ENCODE measurements at regions not wholly inside any gene's neighbourhood (a gene's known extent, or its start where the extent isn't known, plus 50 kb on each side); places are given as distances from the start of the nearest gene placed in this dataset.

DNA sequence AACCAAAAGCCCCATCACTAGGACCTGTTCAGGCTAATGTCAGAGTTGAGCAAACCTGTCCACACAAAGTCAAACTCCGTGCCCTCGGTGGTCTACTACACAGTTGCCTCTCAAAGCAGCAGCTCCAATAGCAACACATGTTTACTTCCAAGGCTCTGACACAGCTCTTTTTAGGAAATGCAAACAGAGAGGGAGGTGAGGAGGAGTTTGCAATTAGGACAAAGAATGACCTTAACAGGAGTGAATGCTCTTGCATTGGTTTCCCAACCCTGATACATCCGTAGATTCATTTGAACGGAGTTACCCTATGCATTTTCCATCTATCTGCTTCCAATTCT lies 64.8 kb upstream of the GOLGA8B start:
- H3K36me3 ChIP-seq (ENCODE audit: control insufficient read depth, insufficient read depth, low read length), result no peaks in the 10 kb centered on the region
- no TSS peak for BruUV-seq (replicated peaks)
- WGBS (ENCODE audit: insufficient coverage, low coverage, missing lambda C conversion rate), result 5% methylated on average over 4 of the region's 4 CpGs
- intact Hi-C loops (cut with micrococcal nuclease), result no loop called here
- in situ Hi-C loops (cut with MboI), result no loop called here
- H3K4me1 ChIP-seq (replicated peaks in 1 of 2; ENCODE audit: control insufficient read depth in 2 of 2, insufficient read depth in 2 of 2, low read length in 2 of 2), result peaks cover 2 to 64% of the 10 kb centered on the region in 2 experiments; a peak in 4 of 5 replicates
- H3K27me3 ChIP-seq (ENCODE audit: control insufficient read depth in 2 of 2, insufficient read depth in 2 of 2, low read length in 2 of 2), result no peaks in the 10 kb centered on the region
- H3K4me2 ChIP-seq (ENCODE audit: insufficient read depth, low read length), result peak overlapping the region; percentile 80
- peak in 1 of 4 experiments; percentile 70 for DNase-seq (ENCODE audit: extremely low read depth in 1 of 4, low spot score in 3 of 4)
- peak; percentile 82 for FAIRE-seq
- peak overlapping the region; percentile 34 for H3K27ac ChIP-seq (ENCODE audit: extremely low read depth, low read depth, low read length)
- peak; percentile 56 for ATAC-seq
- H2AFZ ChIP-seq (ENCODE audit: low read depth, low read length), result peak overlapping the region; percentile 77
- CTCF ChIA-PET (ENCODE audit: low intra/inter-chr PET ratio), result no interaction called here
- H3K9me1 ChIP-seq (ENCODE audit: control insufficient read depth, insufficient read depth, low read length), result no peaks in the 10 kb centered on the region
- peaks cover 30% of the 10 kb centered on the region for H3K79me2 ChIP-seq (ENCODE audit: control insufficient read depth, insufficient read depth, low read length)
- peak overlapping the region in 1 of 2 experiments; percentile 70; a peak in 3 of 4 replicates for H3K9ac ChIP-seq (ENCODE audit: insufficient read depth in 1 of 2, low read depth in 2 of 2, low read length in 2 of 2)
- H4K20me1 ChIP-seq (replicated peaks; ENCODE audit: control insufficient read depth, insufficient read depth, low read length), result no peaks in the 10 kb centered on the region
- peak overlapping the region; percentile 31 for H3K4me3 ChIP-seq
- POLR2A ChIA-PET, result interaction anchor here (0.6 to 2.8 kb wide), 6 partner anchors 8 to 73 kb away, joined by 3 to 17 read pairs (median 4); no protein-coding TSS in a partner anchor
- H3K9me3 ChIP-seq (replicated peaks; ENCODE audit: control insufficient read depth, insufficient read depth, low read depth, low read length), result peaks cover 10% of the 10 kb centered on the region; the same call in 1 of the 2 replicates
- TF ChIP-seq, protein P1, sequence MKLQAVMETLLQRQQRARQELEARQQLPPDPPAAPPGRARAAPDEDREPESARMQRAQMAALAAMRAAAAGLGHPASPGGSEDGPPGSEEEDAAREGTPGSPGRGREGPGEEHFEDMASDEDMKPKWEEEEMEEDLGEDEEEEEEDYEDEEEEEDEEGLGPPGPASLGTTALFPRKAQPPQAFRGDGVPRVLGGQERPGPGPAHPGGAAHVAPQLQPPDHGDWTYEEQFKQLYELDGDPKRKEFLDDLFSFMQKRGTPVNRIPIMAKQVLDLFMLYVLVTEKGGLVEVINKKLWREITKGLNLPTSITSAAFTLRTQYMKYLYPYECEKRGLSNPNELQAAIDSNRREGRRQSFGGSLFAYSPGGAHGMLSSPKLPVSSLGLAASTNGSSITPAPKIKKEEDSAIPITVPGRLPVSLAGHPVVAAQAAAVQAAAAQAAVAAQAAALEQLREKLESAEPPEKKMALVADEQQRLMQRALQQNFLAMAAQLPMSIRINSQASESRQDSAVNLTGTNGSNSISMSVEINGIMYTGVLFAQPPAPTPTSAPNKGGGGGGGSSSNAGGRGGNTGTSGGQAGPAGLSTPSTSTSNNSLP (IDR thresholded peaks at IDR 0.05; ENCODE audit: borderline replicate concordance, low read depth, low read length), result no peak
- TF ChIP-seq SRF (CRISPR knock-in tag; IDR thresholded peaks at IDR 0.05), result peak in 1 of 2 experiments; percentile 73; a peak in 2 of 4 replicates
- no peak for TF ChIP-seq HMG20B (CRISPR knock-in tag; IDR thresholded peaks at IDR 0.05)
- TF ChIP-seq FIP1L1 (IDR thresholded peaks at IDR 0.05; ENCODE audit: low read depth, low read length, poor library complexity, severe bottlenecking), result no peak
- no peak for TF ChIP-seq E2F4 (CRISPR knock-in tag; IDR thresholded peaks at IDR 0.05; ENCODE audit: low read depth)
- no peak for TF ChIP-seq ZBTB17 (CRISPR knock-in tag; IDR thresholded peaks at IDR 0.05)
- TF ChIP-seq CEBPB (tag; IDR thresholded peaks at IDR 0.05), result peak; percentile 31; the same call in 1 of the 2 replicates
- TF ChIP-seq, protein P2, sequence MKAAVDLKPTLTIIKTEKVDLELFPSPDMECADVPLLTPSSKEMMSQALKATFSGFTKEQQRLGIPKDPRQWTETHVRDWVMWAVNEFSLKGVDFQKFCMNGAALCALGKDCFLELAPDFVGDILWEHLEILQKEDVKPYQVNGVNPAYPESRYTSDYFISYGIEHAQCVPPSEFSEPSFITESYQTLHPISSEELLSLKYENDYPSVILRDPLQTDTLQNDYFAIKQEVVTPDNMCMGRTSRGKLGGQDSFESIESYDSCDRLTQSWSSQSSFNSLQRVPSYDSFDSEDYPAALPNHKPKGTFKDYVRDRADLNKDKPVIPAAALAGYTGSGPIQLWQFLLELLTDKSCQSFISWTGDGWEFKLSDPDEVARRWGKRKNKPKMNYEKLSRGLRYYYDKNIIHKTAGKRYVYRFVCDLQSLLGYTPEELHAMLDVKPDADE (conservative IDR thresholded peaks at IDR 0.05; ENCODE audit: control insufficient read depth, low read depth, low read length), result no peak
- TF ChIP-seq, protein P3, sequence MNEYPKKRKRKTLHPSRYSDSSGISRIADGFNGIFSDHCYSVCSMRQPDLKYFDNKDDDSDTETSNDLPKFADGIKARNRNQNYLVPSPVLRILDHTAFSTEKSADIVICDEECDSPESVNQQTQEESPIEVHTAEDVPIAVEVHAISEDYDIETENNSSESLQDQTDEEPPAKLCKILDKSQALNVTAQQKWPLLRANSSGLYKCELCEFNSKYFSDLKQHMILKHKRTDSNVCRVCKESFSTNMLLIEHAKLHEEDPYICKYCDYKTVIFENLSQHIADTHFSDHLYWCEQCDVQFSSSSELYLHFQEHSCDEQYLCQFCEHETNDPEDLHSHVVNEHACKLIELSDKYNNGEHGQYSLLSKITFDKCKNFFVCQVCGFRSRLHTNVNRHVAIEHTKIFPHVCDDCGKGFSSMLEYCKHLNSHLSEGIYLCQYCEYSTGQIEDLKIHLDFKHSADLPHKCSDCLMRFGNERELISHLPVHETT (CRISPR knock-in tag; conservative IDR thresholded peaks at IDR 0.05 in 1 of 2, IDR thresholded peaks at IDR 0.05 in 1 of 2), result no peak
- TF ChIP-seq ESRRA (IDR thresholded peaks at IDR 0.05; ENCODE audit: borderline replicate concordance, low read depth), result no peak
- no peak for TF ChIP-seq XRCC3 (IDR thresholded peaks at IDR 0.05)
- TF ChIP-seq, protein P4, sequence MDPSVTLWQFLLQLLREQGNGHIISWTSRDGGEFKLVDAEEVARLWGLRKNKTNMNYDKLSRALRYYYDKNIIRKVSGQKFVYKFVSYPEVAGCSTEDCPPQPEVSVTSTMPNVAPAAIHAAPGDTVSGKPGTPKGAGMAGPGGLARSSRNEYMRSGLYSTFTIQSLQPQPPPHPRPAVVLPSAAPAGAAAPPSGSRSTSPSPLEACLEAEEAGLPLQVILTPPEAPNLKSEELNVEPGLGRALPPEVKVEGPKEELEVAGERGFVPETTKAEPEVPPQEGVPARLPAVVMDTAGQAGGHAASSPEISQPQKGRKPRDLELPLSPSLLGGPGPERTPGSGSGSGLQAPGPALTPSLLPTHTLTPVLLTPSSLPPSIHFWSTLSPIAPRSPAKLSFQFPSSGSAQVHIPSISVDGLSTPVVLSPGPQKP (CRISPR knock-in tag; IDR thresholded peaks at IDR 0.05), result no peak
- no peak for TF ChIP-seq NCOA4 (IDR thresholded peaks at IDR 0.05; ENCODE audit: partially characterized antibody)
- TF ChIP-seq SNIP1 (IDR thresholded peaks at IDR 0.05; ENCODE audit: low read depth), result no peak
